Spinal cord (tissue), 9 donors: ENCODE measurements at regions not wholly inside any gene's neighbourhood (a gene's known extent, or its start where the extent isn't known, plus 50 kb on each side); places are given as distances from the start of the nearest gene placed in this dataset.

Source experiments
- DNase-seq, 6 donors: peaks; one replicate each; pipeline versions ENCODE4 v3.0.0 to v3.0.0-alpha.2; 2013 to 2015; ENCODE audit warnings: low spot score in 6 of 6, low read depth in 4 of 6
- H3K27ac ChIP-seq: one replicate; pipeline ENCODE4 v1.5.1; 2013; ENCODE audit warnings: low read depth, low read length, control low read depth
- H3K27me3 ChIP-seq: one replicate; pipeline ENCODE4 v1.6.1; 2013; ENCODE audit warnings: low read length; ENCODE audit not compliant: control insufficient read depth, insufficient read depth
- H3K36me3 ChIP-seq: one replicate; pipeline ENCODE4 v1.6.1; 2013; ENCODE audit warnings: low read length; ENCODE audit not compliant: control insufficient read depth, insufficient read depth
- H3K4me1 ChIP-seq: one replicate; pipeline ENCODE4 v1.6.1; 2013; ENCODE audit warnings: low read length; ENCODE audit not compliant: control insufficient read depth, insufficient read depth
- H3K4me3 ChIP-seq: one replicate; pipeline ENCODE4 v1.5.1; 2013; ENCODE audit warnings: low read depth, low read length, control low read depth
- H3K9me3 ChIP-seq: one replicate; pipeline ENCODE4 v1.6.1; 2013; ENCODE audit warnings: low read length; ENCODE audit not compliant: control insufficient read depth, insufficient read depth
- WGBS: methylation state at CpG from one replicate; pipeline ENCODE4 v1.1.5; 2013; ENCODE audit warnings: missing lambda C conversion rate; ENCODE audit not compliant: insufficient coverage; 5-methylcytosine and 5-hydroxymethylcytosine counted together
- donor health status: healthy.

- WGBS: 93% methylated on average over 15 of the region's 19 CpGs
- Histone ChIP-seq H3K9me3 (no peaks in the 10 kb centered on the region), H3K27me3 (no peaks in the 10 kb centered on the region), H3K27ac (no peak overlapping the region), H3K36me3 (no peaks in the 10 kb centered on the region), H3K4me3 (no peak overlapping the region), H3K4me1 (peaks cover 6% of the 10 kb centered on the region)
- no peak for DNase-seq
Measured at GRCh38 chr5:116763987-116764866, 189.6 kb upstream of the SEMA6A start.

DNA sequence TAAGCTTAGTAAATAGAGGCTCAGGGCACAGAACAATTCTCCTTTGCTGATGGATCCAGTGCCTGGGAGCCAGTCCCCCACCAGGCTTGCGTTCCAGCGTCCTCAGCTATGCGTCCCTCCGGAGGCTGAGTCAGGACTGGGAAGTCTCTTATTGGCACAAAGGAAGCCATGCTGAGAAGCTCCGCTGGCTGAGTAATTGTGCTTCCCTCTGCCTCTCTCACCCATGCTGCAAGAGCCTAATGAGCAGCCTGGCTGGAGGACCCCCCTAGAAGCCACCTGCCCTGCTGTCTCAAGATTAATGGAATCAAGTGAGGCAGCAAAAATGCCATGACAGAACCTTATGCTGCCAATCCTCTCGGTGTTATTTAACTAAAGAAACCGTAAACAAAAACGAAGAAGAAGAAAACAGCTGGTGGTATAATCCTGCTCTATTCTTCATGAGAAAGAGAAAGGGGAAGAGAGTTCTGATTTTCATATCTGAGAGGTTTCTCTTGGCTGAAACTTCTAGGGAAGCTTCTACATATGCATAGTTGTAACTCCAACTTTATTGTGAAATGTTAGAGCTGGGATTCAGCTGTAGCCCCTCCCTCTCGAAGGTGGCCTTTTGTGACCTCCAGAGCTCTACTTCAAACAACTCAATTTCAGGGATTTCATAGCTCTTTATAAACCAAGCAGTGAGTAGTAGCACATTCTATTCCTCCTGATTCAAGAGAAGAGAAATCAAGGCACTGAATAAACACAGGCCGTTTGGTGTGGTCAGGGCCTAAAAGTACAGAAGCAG is 185.4 kb upstream of the SEMA6A start:
- WGBS: 21% methylated on average over 5 of the region's 10 CpGs
- peak in 2 of 6 donors; percentile 67 to 69 for DNase-seq
- H3K4me3 ChIP-seq: no peak overlapping the region

DNA sequence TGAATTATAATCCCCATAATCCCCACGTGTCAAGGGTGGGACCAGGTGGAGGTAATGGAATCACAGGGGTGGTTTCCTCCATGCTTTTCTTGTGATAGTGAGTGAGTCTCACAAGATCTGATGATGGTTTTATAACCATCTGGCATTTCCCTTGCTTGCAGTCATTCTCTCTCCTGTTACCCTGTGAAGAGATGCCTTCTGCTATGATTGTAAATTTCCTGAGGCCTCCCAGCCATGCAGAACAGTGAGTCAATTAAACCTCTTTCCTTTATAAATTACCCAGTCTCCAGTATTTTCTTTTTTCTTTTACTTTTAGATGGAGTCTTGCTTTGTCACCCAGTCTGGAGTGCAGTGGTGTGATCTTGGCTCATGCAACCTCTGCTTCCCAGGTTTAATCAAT is 182.7 kb upstream of the SEMA6A start:
- WGBS: no CpG with 5 or more reads among the region's 1 CpG
- H3K36me3 ChIP-seq: no peaks in the 10 kb centered on the region

More for the DNA sequence above, 185.4 kb upstream of the SEMA6A start:
- Histone ChIP-seq H3K4me1 (peaks cover 6% of the 10 kb centered on the region), H3K9me3 (no peaks in the 10 kb centered on the region), H3K36me3 (no peaks in the 10 kb centered on the region), H3K27ac (no peak overlapping the region), H3K27me3 (no peaks in the 10 kb centered on the region)

DNA sequence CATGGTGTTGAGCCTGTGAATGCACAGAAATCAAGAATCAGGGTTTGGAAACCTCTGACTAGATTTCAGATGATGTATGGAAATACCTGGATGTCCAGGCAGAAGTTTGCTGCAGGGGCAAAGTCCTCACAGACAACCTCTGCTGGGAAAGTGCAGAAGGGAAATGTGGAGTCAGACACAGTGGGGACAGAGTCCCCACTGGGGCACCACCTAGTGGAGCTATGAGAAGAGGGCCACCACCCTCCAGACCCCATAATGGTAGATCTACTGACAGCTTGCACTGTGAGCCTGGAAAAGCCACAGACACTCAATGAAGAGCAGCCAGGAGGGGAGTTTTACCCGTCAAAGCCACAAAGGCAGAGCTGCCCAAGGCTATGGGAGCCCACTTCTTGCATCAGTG is 181.9 kb upstream of the SEMA6A start:
- Histone ChIP-seq H3K4me3 (no peak overlapping the region), H3K4me1 (peaks cover 6% of the 10 kb centered on the region), H3K36me3 (no peaks in the 10 kb centered on the region), H3K9me3 (no peaks in the 10 kb centered on the region), H3K27ac (no peak overlapping the region), H3K27me3 (no peaks in the 10 kb centered on the region)
- no peak for DNase-seq
- WGBS: 100% methylated on average over 1 of the region's 1 CpG

More for the DNA sequence above, 182.7 kb upstream of the SEMA6A start:
- Histone ChIP-seq H3K9me3 (no peaks in the 10 kb centered on the region), H3K27ac (no peak overlapping the region), H3K27me3 (no peaks in the 10 kb centered on the region), H3K4me3 (no peak overlapping the region), H3K4me1 (peaks cover 6% of the 10 kb centered on the region)
- no peak for DNase-seq

- DNase-seq: no peak
- H3K9me3 ChIP-seq: no peaks in the 10 kb centered on the region
- no peaks in the 10 kb centered on the region for H3K36me3 ChIP-seq
- no peak overlapping the region for H3K4me3 ChIP-seq
- no peak overlapping the region for H3K27ac ChIP-seq
- H3K4me1 ChIP-seq: peaks cover 1% of the 10 kb centered on the region
- no peaks in the 10 kb centered on the region for H3K27me3 ChIP-seq
Measured at GRCh38 chr5:116754556-116754955, 179.9 kb upstream of the SEMA6A start.

- no peak for DNase-seq
Measured at GRCh38 chr5:116751684-116752083, 177.1 kb upstream of the SEMA6A start.

DNA sequence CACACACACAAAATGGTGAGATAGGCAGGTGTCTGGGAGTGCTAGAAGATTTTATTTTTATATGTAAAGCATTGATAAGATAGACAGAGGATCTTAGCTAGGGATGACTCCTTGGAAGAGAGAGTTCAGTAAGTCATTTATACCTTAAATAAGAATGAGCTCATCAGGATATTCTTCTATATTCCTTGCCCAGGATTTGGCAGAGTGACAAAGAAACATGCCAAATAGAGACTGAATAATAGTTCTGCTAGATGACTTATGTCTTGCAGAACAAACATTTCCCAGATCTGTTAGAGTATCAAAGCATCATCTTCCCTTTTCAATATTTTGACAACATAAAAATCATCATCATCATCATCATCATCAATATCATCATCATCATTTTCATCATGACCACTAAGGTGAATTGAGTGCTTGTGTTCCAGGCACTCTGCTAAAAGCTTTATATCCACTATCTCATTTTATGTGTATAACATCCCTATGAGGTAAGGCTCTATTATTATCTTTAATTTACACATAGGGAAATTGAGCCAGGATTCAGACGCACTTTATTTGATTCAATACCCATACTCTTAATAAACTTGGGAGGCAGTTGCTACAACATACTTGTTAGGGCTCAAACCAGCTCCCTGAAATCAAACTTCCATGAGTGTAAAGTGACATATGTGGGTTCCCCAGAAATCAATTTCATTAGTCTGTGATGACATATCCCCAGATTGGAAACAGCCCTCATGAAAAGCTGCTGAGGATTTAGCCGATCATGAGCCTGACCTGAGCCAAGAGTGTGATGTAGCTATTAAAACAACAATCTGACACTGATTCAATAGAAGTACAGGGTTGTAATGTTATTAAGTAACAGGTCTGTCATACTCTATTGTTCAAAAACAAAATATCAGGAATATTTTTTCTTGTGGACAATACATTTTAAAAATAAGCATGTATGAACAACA is 176.3 kb upstream of the SEMA6A start:
- Histone ChIP-seq H3K36me3 (no peaks in the 10 kb centered on the region), H3K9me3 (no peaks in the 10 kb centered on the region), H3K4me1 (no peaks in the 10 kb centered on the region), H3K27ac (no peak overlapping the region), H3K27me3 (no peaks in the 10 kb centered on the region), H3K4me3 (no peak overlapping the region)
- peak in 1 of 6 donors; percentile 24 for DNase-seq
- WGBS: no CpG with 5 or more reads among the region's 2 CpGs

More at GRCh38 chr5:116751684-116752083, 177.1 kb upstream of the SEMA6A start:
- H3K4me1 ChIP-seq: no peaks in the 10 kb centered on the region
- no peak overlapping the region for H3K4me3 ChIP-seq
- H3K27ac ChIP-seq: no peak overlapping the region
- H3K27me3 ChIP-seq: no peaks in the 10 kb centered on the region
- no peaks in the 10 kb centered on the region for H3K9me3 ChIP-seq
- H3K36me3 ChIP-seq: no peaks in the 10 kb centered on the region

GRCh38 chr5:116747881-116748280 is 173.3 kb upstream of the SEMA6A start:
- no peak for DNase-seq
- Histone ChIP-seq H3K36me3 (no peaks in the 10 kb centered on the region), H3K27ac (no peak overlapping the region), H3K9me3 (no peaks in the 10 kb centered on the region), H3K4me1 (no peaks in the 10 kb centered on the region), H3K27me3 (no peaks in the 10 kb centered on the region), H3K4me3 (no peak overlapping the region)
- WGBS: no CpG with 5 or more reads among the region's 1 CpG

- H3K4me3 ChIP-seq: no peak overlapping the region
- H3K9me3 ChIP-seq: no peaks in the 10 kb centered on the region
- H3K27ac ChIP-seq: no peak overlapping the region
- no peaks in the 10 kb centered on the region for H3K27me3 ChIP-seq
- H3K4me1 ChIP-seq: no peaks in the 10 kb centered on the region
- H3K36me3 ChIP-seq: no peaks in the 10 kb centered on the region
- peak in 1 of 6 donors; percentile 73 for DNase-seq
- no CpG with 5 or more reads among the region's 3 CpGs for WGBS
Measured at GRCh38 chr5:116746668-116747067, 172.0 kb upstream of the SEMA6A start.
